HEK293 (cell line): ENCODE measurements at regions not wholly inside any gene's neighbourhood (a gene's known extent, or its start where the extent isn't known, plus 50 kb on each side); places are given as distances from the start of the nearest gene placed in this dataset.

Experiments
- CTCF ChIA-PET: fragments of 350-600 bp; formaldehyde crosslinking; extraction: SDS; loops from one replicate; lab custom pipeline; 2021; ENCODE audit warnings: antibody characterized with exemption; lab: Yijun Ruan, JAX
- POLR2A ChIA-PET: fragments of 300-600 bp; formaldehyde crosslinking; extraction: SDS; loops from one replicate; lab custom pipeline; 2020; ENCODE audit warnings: antibody characterized with exemption, inconsistent platforms; lab: Yijun Ruan, JAX
- H3K27ac ChIP-seq: fragments of 200-500 bp; sonication (Bioruptor generic); 2 replicates; pipeline ENCODE4 v1.5.1; 2014; ENCODE audit warnings: low read depth, low read length, control low read depth, inconsistent platforms; ENCODE audit errors: extremely low read depth
- H3K36me3 ChIP-seq, 2 experiments: fragments of 200-500 bp in 1 of 2; sonication (Bioruptor generic) in 1 of 2; 1 replicate in 1 of 2; 2 replicates in 1 of 2; pipeline ENCODE4 v1.5.1; 2014 to 2017; ENCODE audit warnings: inconsistent platforms in 2 of 2, low read length in 2 of 2; ENCODE audit not compliant: control insufficient read depth in 2 of 2, insufficient read depth in 1 of 2
- H3K4me1 ChIP-seq: fragments of 200-500 bp; sonication (Bioruptor generic); 2 replicates; pipeline ENCODE4 v1.5.1; 2014; ENCODE audit warnings: mild to moderate bottlenecking, low read length, inconsistent platforms; ENCODE audit not compliant: control insufficient read depth, insufficient read depth
- H3K4me3 ChIP-seq: 2 replicates; pipeline ENCODE4 v1.5.1; 2011; ENCODE audit warnings: low read depth, mild to moderate bottlenecking, control low read depth, low read length, moderate library complexity
- H3K9me3 ChIP-seq: fragments of 200-500 bp; sonication (Bioruptor generic); 2 replicates; pipeline ENCODE4 v1.5.1; 2014; ENCODE audit warnings: low read depth, low read length, inconsistent platforms; ENCODE audit not compliant: control insufficient read depth, insufficient read depth
- CTCF ChIP-seq: fragments of 450-650 bp; formaldehyde crosslinking; IDR thresholded peaks from 2 replicates; pipeline ENCODE4 v1.5.1; 2016; ENCODE audit warnings: missing biosample characterization, missing genetic modification characterization
- HOXD13 ChIP-seq: sonication (generic); formaldehyde crosslinking; IDR thresholded peaks from 2 replicates; pipeline ENCODE4 v1.8.0; 2022; ENCODE audit warnings: missing genetic modification reagents, borderline replicate concordance
- KLF17 ChIP-seq: fragments of 450-650 bp; formaldehyde crosslinking; IDR thresholded peaks from 2 replicates; pipeline ENCODE4 v1.5.1; 2016; ENCODE audit warnings: missing biosample characterization, missing genetic modification characterization
- OSR2 ChIP-seq: fragments of 450-650 bp; formaldehyde crosslinking; IDR thresholded peaks from 2 replicates; pipeline ENCODE4 v1.5.1; 2016; ENCODE audit warnings: missing biosample characterization, missing genetic modification characterization
- PATZ1 ChIP-seq: fragments of 450-650 bp; formaldehyde crosslinking; IDR thresholded peaks from 2 replicates; pipeline ENCODE4 v1.5.1; 2016; ENCODE audit warnings: missing biosample characterization, missing genetic modification characterization
- RBAK ChIP-seq: fragments of 450-650 bp; formaldehyde crosslinking; IDR thresholded peaks from 2 replicates; pipeline ENCODE4 v1.5.1; 2016; ENCODE audit warnings: missing biosample characterization, missing genetic modification characterization
- ZNF138 ChIP-seq: fragments of 450-650 bp; formaldehyde crosslinking; IDR thresholded peaks from 2 replicates; pipeline ENCODE4 v1.5.1; 2016; ENCODE audit warnings: missing biosample characterization, missing genetic modification characterization, borderline replicate concordance
- ZNF146 ChIP-seq: fragments of 450-650 bp; formaldehyde crosslinking; IDR thresholded peaks from 2 replicates; pipeline ENCODE4 v1.5.1; 2016; ENCODE audit warnings: missing biosample characterization, missing genetic modification characterization
- ZNF148 ChIP-seq: fragments of 450-650 bp; formaldehyde crosslinking; IDR thresholded peaks from 2 replicates; pipeline ENCODE4 v1.5.0; 2017; ENCODE audit warnings: missing biosample characterization, missing genetic modification characterization, borderline replicate concordance
- ZNF16 ChIP-seq: fragments of 450-650 bp; formaldehyde crosslinking; IDR thresholded peaks from 2 replicates; pipeline ENCODE4 v1.5.1; 2016; ENCODE audit warnings: low read depth, missing biosample characterization, missing genetic modification characterization
- ZNF324 ChIP-seq: fragments of 450-650 bp; formaldehyde crosslinking; IDR thresholded peaks from 2 replicates; pipeline ENCODE4 v1.5.1; 2016; ENCODE audit warnings: missing biosample characterization, missing genetic modification characterization
- ZNF391 ChIP-seq: fragments of 450-650 bp; formaldehyde crosslinking; IDR thresholded peaks from 2 replicates; pipeline ENCODE4 v1.5.1; 2016; ENCODE audit warnings: low read depth, missing biosample characterization, missing genetic modification characterization, borderline replicate concordance
- ZNF514 ChIP-seq: fragments of 450-650 bp; formaldehyde crosslinking; IDR thresholded peaks from 2 replicates; pipeline ENCODE4 v1.5.1; 2016; ENCODE audit warnings: missing biosample characterization, missing genetic modification characterization
- ZNF629 ChIP-seq: fragments of 450-650 bp; formaldehyde crosslinking; IDR thresholded peaks from 2 replicates; pipeline ENCODE4 v1.5.1; 2017; ENCODE audit warnings: missing biosample characterization, missing genetic modification characterization
- ZNF658 ChIP-seq: fragments of 450-650 bp; formaldehyde crosslinking; IDR thresholded peaks from 2 replicates; pipeline ENCODE4; 2016; ENCODE audit warnings: missing biosample characterization, missing genetic modification characterization
- ZSCAN4 ChIP-seq: fragments of 450-650 bp; formaldehyde crosslinking; IDR thresholded peaks from 2 replicates; pipeline ENCODE4 v1.5.1; 2017; ENCODE audit warnings: missing biosample characterization, missing genetic modification characterization

- no peak overlapping the region for H3K4me3 ChIP-seq
- TF ChIP-seq ZNF138 (tag by site-specific recombination) (no peak), ZNF514 (no peak), ZNF391 (tag by site-specific recombination) (no peak), ZNF16 (tag by site-specific recombination) (no peak), HOXD13 (CRISPR knock-in tag) (no peak), OSR2 (tag by site-specific recombination) (no peak), RBAK (tag by site-specific recombination) (no peak), CTCF (tag by site-specific recombination) (no peak), ZSCAN4 (tag by site-specific recombination) (no peak)
- CTCF ChIA-PET = no interaction called here
- no peak overlapping the region for H3K27ac ChIP-seq
- no peaks in the 10 kb centered on the region for H3K9me3 ChIP-seq
- POLR2A ChIA-PET = no interaction called here
- H3K36me3 ChIP-seq = no peaks in the 10 kb centered on the region
- H3K4me1 ChIP-seq = no peaks in the 10 kb centered on the region; the same call in 1 of the 2 replicates
These were observed 151.2 kb upstream of the UBE2E1 start for GRCh38 chr3:23654571-23654970.

GRCh38 chr3:23655749-23656148, 150.0 kb upstream of the UBE2E1 start:
- no peak overlapping the region for H3K4me3 ChIP-seq
- ChIA-PET POLR2A (no interaction called here), CTCF (no interaction called here)
- no peak for TF ChIP-seq ZNF324
- TF ChIP-seq ZNF146 (tag by site-specific recombination) = 0 out of 2 replicates have a peak, but pooled peaks have one; percentile 21
- H3K27ac ChIP-seq = no peak overlapping the region
- H3K4me1 ChIP-seq = no peaks in the 10 kb centered on the region; the same call in 1 of the 2 replicates
- no peaks in the 10 kb centered on the region for H3K36me3 ChIP-seq
- H3K9me3 ChIP-seq = no peaks in the 10 kb centered on the region

- ChIA-PET CTCF (no interaction called here), POLR2A (no interaction called here)
- Histone ChIP-seq H3K27ac (no peak overlapping the region), H3K4me1 (no peaks in the 10 kb centered on the region), H3K4me3 (no peak overlapping the region), H3K36me3 (no peaks in the 10 kb centered on the region), H3K9me3 (no peaks in the 10 kb centered on the region)
- no peak for TF ChIP-seq PATZ1 (tag by site-specific recombination)
- no peak for TF ChIP-seq ZNF629 (tag by site-specific recombination)
- TF ChIP-seq ZNF658 = no peak
- no peak for TF ChIP-seq KLF17 (tag by site-specific recombination)
- TF ChIP-seq ZNF148 (tag by site-specific recombination) = no peak
These were observed 149.6 kb upstream of the UBE2E1 start for GRCh38 chr3:23656199-23656598.
